Stimulated activated CD4-positive, alpha-beta T cell treated with anti-CD3 and anti-CD28 coated beads, Interleukin-12 subunit alpha, Interleukin-12 subunit beta, amount 100 ng/mL, for 48 hours (primary cell): ENCODE measurements at regions not wholly inside any gene's neighbourhood (a gene's known extent, or its start where the extent isn't known, plus 50 kb on each side); places are given as distances from the start of the nearest gene placed in this dataset.
"Not testable (repeated sequence)": the region's sequence is repeated elsewhere in the genome, so short reads cannot be mapped to it uniquely, and the experiment has no call there.

Experiments used
- DNase-seq, 3 donors: peaks; one replicate each; pipeline ENCODE4 v3.0.0-alpha.2; 2020; ENCODE audit warnings: low read depth in 2 of 3, low spot score in 1 of 3

DNA sequence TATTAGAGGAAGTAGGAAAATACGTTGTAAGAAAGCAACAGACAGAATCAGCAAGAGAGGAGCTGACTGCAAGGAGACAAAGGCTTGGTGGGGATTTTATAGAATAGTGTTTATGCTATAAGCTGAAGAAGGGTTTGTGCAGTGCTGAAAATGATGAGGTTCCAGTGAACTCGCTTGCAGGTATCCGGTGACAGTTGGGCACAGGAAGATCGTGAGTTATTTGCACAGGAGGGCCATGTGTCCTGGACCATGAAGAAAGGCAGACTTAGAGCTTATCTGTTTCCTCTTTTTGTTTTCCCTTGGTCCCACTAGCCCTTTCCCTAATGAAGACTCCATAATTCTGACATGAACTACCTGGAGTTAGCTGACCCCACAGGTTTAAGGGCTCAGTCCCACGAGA is 61.4 kb downstream of the NXNL2 start:
- no peak for DNase-seq

DNA sequence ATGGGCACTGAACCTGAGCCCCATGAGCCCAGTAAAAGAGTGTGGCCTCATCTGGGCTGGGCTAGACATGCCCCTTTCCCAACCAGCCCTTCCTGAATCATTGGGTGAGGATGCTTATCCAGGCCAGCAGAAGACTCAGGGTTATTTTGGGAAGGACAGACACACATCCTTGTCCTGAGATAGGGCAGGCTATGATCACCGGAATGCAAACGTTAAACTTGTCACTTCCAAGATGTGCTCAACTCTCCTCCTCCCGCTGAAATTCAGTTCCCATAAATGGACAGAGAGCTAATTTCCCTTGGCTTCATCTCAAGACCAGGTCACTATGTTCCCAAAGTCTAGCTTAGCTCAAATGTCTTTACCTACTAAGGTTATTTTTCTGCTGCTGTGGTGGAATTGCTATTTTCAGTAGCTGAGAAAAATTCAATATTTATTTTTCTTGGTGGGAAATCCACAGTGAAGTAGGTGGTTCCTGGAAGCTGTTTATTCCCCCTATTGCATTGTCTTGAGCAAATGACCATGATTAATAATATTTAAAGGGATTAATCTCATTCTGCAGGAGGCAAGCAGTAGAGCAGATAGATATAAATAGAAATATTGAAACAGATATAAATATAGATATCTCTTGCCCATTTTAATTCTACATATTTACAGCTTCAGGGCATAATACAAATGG is 70.0 kb downstream of the NXNL2 start:
- no peak for DNase-seq

- no peak for DNase-seq
Observed at GRCh38 chr9:88605512-88606362, 70.8 kb downstream of the NXNL2 start.

- no peak for DNase-seq
Observed at GRCh38 chr9:88614359-88614758, 79.4 kb downstream of the NXNL2 start.

- no peak for DNase-seq
Observed at GRCh38 chr9:88623698-88624097, 88.7 kb downstream of the NXNL2 start.

- no peak for DNase-seq
Observed at GRCh38 chr9:88628114-88628513, 93.1 kb downstream of the NXNL2 start.

DNA sequence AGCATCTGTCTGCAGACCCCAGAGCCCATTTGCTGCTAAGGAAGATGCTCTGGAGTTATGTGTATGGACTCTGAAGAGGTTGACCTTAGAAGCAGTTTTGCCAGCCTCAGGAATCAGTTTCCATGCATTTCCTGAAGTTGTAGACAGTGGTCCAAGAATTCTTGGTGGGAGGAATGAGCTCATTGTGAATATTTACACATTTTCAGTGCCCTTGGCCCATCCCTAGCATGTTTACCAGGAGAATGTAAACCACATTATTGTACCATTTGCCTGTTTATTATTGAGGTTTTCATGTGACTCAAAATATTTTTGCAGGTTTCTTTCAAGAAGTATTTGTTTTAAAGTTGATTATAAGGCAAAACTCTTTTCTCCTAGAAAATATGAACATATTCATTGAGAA is 93.8 kb downstream of the NXNL2 start:
- no peak for DNase-seq

DNA sequence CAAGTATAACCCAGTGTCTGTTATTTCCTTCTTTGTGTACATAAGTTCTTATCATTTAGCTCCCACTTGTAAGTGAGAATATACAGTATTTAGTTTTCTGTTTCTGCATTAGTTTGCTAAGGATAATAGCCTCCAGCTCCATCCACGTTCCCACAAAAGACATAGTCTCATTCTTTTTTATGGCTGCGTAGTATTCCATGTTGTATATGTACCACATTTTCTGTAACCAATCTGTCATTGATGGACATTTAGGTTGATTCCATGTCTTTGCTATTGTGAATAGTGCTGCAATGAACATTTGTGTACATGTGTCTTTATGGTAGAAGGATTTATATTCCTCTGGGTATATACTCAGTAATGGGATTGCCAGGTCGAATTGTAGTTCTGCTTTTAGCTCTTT is 95.6 kb downstream of the NXNL2 start:
- DNase-seq, result not testable (repeated sequence)

DNA sequence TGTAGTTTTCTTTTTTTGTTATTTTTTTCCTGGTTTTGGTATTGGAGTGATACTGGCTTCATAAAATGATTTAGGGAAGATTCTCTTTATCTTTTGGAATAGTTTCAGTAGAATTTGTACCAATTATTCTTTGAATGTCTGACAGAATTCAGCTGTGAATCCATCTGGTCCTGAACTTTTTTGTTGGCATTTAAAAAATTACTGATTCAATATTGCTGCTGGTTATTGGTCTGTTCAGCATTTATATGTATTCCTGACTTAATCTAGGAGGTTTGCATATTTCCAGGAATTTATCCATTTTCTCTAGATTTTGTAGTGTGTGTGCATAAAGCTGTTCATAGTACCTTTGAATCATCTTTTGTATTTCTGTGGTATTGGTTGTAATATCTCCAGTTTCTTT is 100.2 kb downstream of the NXNL2 start:
- DNase-seq, result no peak

DNA sequence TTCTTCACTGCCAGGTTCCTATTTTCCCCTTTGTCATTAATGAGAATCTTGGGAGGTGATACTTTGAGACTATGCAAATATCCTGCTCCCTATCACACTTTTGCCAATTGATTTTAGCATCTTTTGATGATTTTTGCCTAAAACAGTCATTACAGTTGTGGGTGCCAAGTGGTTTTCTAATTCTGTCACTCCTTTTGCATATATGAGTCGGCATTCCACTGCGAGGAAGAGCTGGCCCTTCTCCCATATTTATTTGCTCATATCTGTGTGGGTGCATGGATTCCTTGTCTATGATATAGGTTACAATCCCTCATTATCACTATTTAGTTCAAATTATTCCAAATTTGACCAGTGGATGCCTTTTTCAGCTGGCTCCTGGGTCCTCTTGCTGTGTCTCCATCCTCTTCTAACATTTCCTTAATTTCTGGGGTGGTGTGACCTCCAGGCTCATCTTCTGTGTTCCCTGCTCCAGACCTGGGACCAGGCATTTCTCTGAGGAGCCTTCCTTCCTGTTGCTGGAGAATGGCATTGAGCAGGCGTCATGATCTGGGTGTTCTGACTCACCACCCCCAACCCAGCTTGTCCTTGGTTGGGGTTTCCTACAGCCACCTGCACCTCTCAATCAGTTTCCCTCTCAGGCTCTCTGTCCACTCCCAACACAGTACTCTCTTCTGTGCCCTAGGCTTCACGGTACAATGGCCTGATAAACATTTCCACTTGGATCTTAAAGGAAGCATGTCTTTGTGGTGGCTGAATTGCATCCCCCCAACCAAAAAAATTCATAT is 106.7 kb downstream of the NXNL2 start:
- DNase-seq, result no peak

GRCh38 chr9:88642336-88642735 is 107.4 kb downstream of the NXNL2 start:
- DNase-seq, result no peak

GRCh38 chr9:88643931-88644330 is 109.0 kb downstream of the NXNL2 start:
- DNase-seq, result no peak

GRCh38 chr9:88645172-88645878 is 110.3 kb downstream of the NXNL2 start:
- DNase-seq, result no peak

- DNase-seq, result no peak
Observed at GRCh38 chr9:88645879-88646199, 110.9 kb downstream of the NXNL2 start.

GRCh38 chr9:88646539-88647300 is 111.7 kb downstream of the NXNL2 start:
- no peak for DNase-seq

GRCh38 chr9:88651682-88652633 is 117.0 kb downstream of the NXNL2 start:
- DNase-seq, result no peak

DNA sequence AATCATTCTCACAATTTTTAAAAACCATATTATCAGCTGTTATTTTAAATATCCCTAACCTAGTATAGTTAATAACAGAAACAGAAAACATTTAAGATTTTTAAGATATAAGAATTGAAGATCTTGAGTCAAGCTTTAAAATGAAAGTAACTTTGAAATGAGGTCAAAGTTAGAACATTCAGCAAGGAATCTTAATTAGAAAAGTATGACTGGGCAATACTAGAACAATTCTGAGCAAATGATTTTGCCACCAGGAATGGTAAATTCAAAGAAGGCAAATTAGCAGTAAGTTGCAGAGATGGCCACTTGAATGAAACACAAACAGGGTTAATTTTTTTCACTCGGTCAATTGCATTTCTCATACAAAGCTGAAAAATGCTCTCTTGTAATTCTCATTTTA is 117.9 kb downstream of the NXNL2 start:
- DNase-seq, result no peak

DNA sequence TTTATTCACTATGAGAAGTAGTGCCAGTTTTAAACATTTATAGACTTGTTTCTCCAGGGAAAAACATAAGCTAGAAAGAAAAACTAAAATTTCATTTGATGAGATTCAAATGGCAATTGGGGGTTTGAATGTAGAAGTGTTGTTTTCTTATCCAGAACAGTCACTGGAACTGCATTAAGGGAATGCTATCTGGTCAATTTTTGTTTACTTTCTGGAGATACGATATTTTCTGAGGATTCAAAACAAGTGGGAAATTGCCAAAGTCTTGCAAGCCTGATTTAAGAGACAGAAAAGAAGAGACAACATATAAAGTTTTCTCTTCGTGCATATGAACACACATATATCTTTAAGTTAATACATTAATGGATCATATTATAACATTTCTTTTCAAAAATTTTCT is 118.4 kb downstream of the NXNL2 start:
- no peak for DNase-seq

GRCh38 chr9:88653911-88654310 is 118.9 kb downstream of the NXNL2 start:
- no peak for DNase-seq

DNA sequence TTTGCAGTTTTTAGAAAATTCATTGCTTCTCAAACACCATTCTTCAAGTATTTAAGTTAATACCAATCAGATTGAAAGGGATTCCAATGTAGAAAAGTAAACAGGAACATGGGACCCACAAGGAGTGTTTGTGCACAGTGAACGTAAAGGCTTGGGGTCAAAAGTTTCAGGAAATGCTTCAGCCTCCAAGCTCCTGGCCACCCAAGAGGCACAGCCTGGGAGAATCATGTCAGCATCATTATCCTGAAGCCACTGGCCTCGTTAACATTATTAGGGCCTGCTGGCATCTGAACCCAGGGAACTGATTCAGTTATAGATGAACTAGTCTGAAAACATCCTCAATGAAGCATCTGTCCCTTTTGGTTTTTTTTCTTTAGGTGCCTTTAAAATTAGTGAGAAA is 122.9 kb downstream of the NXNL2 start:
- no peak for DNase-seq
